Femur (tissue), 1 donor: ENCODE measurements at regions not wholly inside any gene's neighbourhood (a gene's known extent, or its start where the extent isn't known, plus 50 kb on each side); places are given as distances from the start of the nearest gene placed in this dataset.

Experiments used
- DNase-seq: peaks from one replicate; pipeline ENCODE4 v3.0.0-alpha.2; 2017

DNA sequence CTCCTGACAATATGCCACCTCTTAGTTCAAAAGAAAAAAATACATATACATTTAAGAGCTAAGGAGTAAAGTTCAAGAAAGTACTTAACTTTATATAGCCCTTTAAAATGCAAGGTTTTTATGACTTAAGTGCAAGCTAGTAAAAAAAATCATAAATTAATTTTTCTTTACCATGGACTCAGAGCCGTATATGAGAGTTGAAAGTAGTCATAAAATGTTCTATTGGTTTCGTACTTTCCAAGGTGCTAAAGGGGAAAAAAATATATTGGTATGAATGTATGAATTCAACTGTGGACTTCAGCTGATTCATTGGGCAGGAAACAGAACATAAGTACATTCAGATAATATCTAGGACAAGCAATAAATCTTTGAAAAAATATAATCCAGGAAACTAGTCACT is 869.8 kb upstream of the AGA start:
- no peak for DNase-seq

DNA sequence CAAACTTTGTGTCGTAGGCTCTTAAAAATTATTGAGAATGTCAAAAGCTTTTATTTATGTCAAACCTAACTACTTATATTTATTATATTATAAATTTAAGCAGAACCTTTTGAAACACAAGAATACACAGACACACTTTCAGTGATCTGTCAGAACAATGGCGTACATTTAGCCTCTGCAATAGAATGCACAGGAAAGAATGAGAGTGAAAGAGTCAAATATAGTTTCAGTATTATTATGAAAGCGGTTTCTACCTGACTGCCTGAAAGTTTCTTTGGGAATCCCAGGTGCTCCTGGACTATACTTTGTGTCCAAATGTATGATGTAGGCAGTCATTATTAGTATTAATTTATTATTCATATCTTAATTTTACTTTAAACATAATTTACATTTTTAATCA is 872.0 kb upstream of the AGA start:
- no peak for DNase-seq

DNA sequence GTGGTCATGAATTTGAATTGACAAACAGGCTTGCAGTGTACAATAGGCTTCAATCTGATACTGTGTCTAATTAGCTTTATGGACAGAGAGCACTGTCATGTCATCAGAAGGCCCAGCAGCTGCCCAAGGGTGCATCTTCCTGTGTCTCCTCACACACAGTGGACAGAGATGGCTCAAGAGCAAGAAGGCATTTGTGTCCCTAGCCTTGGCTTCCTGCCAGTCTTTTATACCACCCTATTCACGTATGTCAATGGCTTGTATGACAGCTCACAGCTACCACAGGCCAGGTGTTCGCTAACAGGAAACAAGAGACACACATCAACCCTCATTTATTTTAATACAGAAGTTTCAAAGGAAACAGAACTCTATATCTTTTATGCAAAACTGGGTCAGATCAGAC is 874.0 kb upstream of the AGA start:
- DNase-seq: no peak

DNA sequence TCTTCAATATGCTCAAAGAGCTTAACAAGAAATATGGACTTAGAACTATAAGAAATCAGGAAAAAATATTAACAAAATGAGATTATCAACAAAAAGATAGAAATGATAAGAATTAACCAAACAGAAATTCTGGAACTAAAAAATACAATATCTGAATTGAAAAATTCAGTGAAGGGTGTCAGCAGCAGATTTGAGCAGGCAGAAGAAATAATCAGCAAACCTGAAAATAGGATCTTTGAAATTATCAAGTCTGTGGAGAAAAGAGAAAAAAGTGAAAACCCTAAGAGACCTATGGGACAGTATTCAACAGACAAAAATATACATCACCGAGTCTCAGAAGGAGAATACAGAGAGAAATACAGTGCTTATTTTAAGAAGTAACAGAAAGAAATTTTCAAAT is 877.8 kb upstream of the AGA start:
- DNase-seq: no peak

DNA sequence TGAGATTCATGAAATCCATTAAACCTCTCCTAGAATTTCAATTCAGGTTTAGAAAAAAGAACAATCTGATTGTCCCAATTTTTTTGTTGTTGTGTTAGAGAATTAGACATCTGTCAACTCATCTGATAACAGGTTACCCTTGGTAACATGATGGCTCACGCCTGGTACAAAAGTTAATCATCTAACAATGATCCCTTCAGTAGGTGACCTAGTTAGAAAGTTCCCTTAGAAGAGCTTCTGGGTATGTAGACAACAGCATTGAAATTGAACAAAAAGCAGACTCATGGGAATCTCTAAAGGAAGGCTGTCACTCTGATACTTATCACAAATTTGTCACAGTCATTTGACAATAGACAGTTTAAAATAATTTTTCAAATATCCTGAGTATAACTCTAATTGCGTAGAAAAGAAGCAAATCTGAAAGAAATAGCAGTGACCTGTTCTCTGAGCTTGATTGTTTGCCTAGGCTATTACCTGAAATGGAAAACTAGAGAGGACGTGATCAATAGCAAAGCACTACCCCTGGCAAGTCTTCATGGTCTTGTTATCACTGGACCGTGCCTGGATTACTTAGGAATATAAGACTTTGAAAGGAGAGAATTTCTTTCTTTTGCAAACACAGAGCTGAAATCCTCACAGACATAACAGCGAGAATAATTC is 880.4 kb upstream of the AGA start:
- DNase-seq: no peak

DNA sequence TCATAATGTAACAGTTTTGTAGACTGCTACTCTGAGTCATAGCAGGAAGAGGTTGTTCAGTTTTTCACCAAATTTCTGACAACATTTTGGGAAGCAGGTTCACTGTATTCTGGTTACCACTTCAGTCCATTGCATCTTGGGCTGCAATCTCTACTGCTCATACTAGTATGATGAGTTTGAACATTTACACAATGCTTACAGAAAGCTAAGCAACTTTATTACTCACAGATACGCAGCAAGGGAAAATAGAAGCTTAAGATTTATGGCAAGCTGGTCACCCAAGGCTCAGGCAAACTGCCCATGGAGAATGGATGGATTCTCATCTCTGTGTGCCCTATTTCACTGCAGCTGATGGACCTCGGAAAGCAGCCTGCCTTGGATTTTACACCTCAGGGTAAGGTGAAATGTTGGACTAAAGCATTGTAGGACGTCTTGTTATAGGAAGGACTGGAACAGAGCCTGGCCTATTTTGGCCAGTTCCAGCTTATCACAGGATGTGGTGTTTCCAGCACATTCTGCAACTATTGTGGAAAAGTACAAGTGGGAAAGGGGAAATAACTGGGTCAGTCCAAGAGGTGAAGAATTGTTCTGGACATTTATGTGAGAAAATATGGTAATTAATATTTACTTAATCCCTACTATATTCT is 887.1 kb upstream of the AGA start:
- no peak for DNase-seq

DNA sequence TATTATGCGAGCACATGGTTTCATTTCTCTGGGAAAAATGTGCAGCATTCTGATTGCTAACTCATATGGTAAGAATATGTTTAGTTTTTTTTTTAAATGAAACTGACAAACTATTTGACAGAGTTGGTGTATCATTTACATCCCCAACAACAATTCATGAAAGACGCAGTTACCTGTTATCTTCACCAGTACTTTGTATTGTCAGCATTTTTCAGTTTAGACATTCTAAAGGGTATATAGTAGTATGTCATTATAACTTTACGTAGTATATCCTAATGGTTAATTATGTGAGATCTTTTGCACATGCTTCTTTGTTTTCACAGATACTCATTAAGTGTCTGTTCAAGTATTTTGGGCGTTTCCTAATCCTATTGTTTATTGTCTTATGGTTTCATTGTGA is 891.1 kb upstream of the AGA start:
- no peak for DNase-seq

DNA sequence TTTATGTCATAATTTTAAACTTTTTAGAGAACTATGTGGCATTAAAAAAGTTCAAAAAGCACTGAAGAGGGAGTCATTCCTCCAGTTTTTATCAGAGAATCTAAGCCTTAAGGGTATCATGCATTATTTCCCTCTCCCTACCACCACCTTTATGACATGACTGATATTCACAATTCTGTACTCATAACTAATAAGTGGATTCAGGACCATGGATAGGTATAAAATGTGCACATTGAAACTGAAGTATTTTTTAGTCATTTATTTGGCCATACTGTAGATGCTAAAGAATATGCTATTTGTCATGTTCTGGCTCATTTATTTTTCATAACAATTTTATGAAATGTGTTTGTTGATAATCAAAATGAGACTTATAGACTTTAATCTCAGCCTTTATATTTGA is 897.5 kb upstream of the AGA start:
- no peak for DNase-seq

DNA sequence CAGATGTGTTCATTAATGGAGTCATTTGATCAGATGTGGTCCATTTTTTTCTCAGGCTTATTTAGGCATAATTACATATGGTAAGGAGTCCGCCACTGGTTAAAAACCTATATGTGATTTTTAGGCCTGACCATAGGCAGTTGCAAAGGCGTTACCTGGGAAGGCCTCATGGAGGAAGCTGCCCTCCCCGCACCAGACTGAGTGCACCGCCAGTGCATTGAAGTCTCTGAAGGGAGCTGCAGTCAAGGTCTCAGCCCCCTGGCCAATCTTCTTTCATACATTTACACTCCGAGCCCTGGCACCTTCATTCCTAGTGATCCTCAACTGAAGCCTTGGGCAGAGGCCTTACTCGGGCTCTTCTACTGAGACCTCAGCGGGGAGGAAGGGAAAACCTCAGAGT is 898.2 kb upstream of the AGA start:
- no peak for DNase-seq

DNA sequence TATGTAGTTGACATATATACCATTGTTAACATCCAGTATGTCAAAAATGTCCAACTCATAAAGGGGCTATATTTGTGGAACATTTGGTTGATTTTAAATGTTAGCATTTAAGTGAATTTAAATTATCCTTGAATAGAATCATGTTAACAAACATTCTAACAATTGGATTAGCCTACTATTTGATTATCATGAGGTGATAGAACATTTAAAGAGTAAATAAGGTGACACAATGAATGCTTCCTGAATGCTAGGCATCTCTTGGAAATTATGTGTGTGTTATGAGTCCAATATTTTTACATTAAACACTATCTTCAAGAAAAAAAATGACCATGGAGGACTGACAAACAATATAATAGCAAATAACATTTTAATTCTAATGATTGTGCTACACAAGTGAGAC is 901.9 kb upstream of the AGA start:
- no peak for DNase-seq

DNA sequence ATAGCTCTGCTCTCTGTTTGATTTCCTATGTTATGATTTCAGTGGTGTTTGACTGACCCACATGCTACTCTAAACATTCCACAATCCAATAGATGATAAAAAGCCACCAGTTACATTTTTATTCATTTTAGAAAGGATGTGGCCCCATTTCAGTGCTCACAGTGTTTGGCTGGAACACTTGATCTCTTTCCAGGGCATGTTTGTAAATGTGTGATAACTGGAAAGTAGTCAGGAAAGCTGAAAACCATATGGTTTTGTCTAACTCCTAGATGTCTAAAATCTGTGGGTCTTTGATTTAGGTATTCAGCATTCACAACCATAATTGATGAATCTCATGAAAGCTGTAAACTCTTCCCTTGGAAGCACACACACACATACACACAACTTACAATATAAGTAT is 904.9 kb upstream of the AGA start:
- DNase-seq: no peak

DNA sequence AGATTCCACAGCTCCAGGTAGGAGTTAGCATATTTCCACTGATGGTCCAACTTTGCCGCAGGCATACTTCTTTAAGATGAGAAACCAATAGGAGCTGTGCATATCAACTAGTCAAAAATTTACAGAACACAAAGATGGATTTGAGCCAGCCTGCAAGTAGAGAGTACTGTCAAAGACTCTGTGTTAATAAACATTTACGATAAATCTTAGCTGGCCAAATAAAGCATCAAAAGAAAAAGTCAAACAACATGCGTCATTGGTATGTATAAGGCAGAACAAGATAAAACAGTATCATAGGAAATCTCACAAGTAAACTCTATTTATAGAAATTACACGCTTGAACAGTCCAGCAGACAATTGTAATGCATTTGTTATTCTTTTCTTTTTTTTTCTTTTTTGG is 907.4 kb upstream of the AGA start:
- no peak for DNase-seq

DNA sequence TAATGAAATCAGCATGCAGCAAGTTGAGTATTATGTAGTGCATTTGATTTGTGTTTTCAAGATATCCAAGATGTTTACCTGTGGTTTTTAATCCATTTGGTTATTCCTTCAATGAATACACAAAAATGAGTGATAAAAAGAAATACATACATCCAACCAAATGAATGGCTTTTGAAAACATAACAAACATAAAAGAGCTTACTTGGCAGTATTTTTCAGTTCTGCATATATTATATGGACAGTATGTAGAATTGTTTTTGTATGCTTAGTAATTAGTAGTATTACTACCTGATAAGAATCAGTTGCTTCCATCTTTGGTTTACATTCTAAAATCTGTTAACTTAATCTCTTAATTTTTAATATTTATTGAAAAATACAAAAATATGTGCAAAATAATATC is 908.9 kb upstream of the AGA start:
- DNase-seq: no peak

DNA sequence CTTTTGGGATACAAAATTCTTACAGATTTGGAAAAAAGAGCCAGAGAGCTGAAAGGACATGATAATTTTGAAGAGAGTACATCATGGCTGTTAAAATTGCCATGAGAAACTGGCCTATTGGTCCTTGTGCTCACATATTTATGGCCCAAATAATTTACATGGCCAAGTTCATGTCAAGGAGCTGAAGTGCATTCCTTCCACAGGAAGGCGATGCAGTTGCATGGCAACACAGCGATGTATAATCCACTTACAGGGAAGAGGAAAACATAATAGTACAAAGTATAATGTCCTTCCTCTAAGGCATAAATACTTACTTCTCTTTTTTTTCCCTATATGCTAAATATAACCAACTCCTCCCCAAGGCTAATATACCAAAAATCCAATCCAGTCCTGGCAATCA is 914.5 kb upstream of the AGA start:
- no peak for DNase-seq

DNA sequence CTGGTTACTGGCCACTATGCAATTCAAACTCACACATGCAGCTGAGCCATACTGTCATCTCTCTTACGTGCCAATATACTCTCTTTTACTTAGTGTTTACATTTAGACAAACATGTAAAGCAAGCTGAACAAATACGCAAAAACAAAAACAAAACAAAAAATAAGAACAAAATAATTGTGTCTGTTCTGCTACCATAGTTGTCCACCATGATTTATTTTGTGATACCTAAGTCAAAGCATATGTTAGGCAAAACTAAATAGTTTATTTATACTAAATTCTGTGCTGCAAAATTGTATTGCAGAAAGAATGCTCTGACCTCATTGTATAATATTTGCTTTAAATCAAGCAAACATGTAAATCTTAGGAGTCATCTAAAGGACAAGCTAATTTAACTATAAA is 943.2 kb upstream of the AGA start:
- DNase-seq: no peak

DNA sequence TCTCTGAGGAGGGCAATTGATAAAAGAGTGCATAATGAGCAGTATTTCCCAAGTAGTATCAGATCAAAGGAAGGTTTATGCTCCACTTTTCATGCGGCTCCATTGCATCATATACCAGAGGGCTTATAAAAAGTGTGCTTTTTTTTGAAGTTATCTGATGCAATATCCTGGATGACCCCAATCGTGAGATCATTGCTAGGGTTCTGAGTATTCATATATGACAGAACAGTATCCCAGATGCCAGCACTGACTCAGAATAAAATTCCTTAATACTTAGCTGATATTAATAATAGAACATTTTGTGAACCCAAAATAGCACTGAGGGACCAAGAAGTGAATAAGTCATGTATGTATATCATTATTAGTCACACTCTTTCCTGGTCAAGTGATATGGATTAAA is 945.5 kb upstream of the AGA start:
- DNase-seq: no peak

DNA sequence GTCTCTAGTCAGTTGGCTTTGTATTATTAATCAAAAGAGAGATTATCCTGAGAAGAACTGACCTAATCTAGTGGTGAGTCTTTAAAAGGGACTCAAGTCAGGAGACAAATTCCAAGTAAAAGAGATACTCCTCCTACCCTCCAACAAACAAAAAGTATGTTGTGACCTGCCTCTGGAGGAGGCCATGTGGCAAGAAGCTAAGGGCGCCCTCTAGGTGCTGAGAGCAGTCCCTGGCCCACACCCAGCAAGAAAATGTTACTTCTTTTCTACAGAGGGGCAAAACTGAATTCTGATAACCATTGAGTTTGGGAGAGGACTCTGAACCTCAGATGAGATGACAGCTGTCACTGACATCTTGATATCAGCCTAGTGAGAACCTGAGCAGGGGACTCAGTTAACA is 953.6 kb upstream of the AGA start:
- DNase-seq: no peak

DNA sequence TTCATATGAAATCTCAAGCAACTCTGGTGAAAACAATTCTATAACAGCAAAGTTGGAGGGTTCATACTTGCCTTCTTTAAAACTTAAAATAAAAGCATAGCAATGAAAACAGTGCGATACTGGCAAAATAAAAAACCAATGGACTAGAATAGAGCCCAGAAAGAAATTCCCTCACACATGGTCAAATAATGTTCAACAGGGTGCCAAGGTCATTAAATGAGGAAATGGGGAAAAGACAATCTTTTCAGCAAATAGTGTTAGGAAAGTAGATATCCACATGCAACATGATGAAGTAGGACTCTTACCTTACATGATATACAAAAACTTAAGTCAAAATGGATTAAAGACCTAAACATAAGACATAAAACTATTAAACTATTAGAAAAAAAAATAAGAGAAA is 970.2 kb upstream of the AGA start:
- DNase-seq: no peak

DNA sequence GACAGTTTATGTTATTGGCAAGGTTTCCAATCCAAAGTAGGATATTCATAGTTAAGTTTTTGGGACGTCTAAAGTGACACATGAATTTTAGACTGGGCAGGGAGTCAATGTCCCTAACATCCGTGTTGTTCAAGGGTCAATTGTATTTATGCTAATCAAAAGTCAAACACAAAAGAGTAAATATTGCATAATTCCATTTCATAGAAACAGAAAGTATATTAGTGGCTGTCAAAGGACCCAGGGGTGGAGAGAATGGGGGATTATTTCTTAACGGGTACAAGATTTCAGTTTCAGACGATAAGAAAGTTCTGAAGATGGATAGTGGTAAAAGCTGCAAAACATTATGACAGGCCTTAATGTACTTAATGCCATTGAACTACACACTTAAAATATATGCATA is 971.8 kb upstream of the AGA start:
- DNase-seq: no peak

DNA sequence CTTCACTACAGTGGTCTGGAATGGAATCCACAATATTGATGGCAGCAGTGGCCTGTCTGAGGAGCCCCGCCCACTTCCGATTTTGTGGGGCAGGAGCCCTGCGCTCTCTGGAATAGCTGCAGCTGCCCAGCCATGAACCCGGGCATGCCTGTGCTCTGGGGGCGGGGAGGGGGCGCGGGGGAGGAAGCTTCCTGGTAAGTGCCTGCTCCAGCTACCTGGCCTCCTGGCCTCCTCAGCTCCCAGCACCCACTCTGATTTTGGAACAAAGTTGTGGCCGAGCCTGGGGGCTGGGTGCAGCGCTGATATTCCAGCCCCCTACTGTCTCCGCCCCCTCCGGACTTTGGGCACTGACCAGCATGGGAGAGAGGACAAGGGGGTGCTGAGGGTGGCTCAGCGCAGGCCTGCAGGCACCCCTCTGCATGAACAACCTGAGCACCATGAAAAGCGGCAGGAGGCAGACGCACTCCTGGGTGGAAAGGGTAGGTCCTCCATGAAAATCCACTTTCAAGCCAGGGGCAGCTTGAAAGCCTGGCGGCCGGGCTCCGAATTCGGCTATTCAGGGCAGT is 972.7 kb upstream of the AGA start:
- DNase-seq: no peak

DNA sequence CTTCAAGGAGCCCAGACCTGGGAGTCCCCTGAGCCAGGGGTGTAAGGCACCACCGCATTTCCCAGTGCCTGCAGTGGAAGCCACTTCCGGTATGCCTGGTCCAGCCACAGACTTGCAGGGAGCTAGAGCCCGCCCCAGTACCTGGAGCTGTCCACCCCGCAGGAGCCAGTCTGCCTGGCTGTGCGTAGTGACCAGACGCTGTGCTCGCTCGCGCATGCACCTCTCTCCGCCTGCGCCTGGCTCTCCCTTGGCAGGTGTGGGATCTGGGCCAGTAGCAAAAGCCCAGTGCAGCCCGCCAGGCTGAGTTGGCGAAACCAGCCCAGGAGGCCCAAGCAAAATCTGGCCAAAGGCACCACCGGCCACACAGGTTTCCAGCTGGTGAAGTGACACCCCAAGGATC is 973.7 kb upstream of the AGA start:
- DNase-seq: no peak

DNA sequence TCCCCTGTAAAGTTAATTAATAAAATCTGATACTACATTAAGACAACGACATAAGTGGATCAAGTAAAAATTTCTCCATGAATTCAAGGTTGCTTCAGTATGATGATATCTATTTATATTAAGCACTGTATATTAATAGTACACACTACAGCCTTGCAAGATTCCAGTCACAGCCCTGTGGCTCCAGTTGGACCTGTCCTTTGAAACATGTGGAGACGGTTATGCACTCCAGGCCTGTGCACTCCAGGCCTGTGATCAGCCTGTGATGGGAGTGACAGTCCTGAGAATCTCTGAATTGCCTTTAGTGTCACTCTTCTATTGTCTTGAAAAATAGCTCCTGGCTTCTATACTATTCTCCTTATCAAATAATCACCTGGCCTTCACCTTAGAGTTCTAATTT is 981.1 kb upstream of the AGA start:
- no peak for DNase-seq

DNA sequence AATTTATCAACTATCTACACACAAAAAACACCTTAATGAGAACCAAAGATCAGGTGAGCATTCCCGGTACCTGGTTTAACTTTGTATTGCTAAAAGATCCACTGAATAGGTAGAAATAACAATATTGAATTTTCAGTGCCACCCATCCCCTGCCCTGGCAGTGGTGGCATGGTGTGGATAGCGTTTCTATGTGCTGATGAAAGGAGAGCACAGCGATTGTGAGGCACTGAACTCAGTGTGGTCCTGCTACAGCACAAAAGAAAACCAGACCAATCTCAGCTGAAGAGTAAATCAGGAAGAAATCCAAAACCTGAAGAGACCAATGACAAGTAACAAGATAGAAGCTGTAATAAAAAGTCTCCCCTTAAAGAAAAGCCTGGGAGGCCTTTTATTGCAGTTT is 984.6 kb upstream of the AGA start:
- no peak for DNase-seq

DNA sequence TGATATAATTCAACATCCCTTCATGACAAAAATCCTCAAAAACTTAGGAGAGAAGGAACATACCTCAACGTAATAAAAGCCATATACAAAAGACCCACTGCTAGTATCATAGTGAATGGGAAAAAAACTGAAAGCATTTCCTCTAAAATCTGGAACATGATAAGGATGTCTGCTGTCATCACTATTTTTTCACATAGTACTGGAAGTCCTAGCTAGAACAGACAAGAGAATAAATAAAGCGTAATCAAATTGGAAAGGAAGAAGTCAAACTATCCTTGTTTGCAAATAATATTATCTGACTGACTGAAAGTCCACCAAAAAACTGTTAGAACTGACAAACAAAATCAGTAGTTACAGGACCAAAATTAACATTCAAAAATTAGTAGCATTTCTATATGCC is 985.4 kb upstream of the AGA start:
- DNase-seq: no peak
